H1 (cell line): ENCODE measurements at regions not wholly inside any gene's neighbourhood (a gene's known extent, or its start where the extent isn't known, plus 50 kb on each side); places are given as distances from the start of the nearest gene placed in this dataset.

Source experiments
- CBX8 ChIP-seq: fragments of 300-800, 300-1000 bp; sonication (generic); IDR thresholded peaks from 2 replicates; pipeline ENCODE4 v1.7.1; 2016; ENCODE audit warnings: low read depth, low read length, borderline replicate concordance
- CTBP2 ChIP-seq: IDR thresholded peaks from 2 replicates; pipeline ENCODE4 v1.7.0; 2011; ENCODE audit warnings: borderline replicate concordance, mild to moderate bottlenecking, moderate library complexity, mixed read lengths, low read length; ENCODE audit not compliant: insufficient read depth, insufficient read length
- KDM5A ChIP-seq: fragments of 200-600 bp; IDR thresholded peaks from 2 replicates; pipeline ENCODE4 v1.7.1; 2012; ENCODE audit warnings: mild to moderate bottlenecking, low read length, inconsistent platforms, mixed read lengths
- POLR2A ChIP-seq, 2 experiments: IDR thresholded peaks; 1 replicate in 1 of 2; 2 replicates in 1 of 2; pipeline ENCODE4 v1.6.1; 2011; ENCODE audit warnings: low read depth in 2 of 2, low read length in 2 of 2, mild to moderate bottlenecking in 2 of 2; ENCODE audit errors: control extremely low read depth in 1 of 2
- POLR2AphosphoS5 ChIP-seq: IDR thresholded peaks from 2 replicates; pipeline ENCODE4 v1.6.1; 2011; ENCODE audit warnings: low read depth, low read length
- TAF7 ChIP-seq: optimal IDR thresholded peaks from 2 replicates; pipeline ENCODE3; 2011; ENCODE audit warnings: low read depth, mild to moderate bottlenecking, inconsistent platforms, low read length, moderate library complexity, borderline replicate concordance
- TEAD4 ChIP-seq: IDR thresholded peaks from 2 replicates; pipeline ENCODE4 v1.6.1; 2012; ENCODE audit warnings: low read depth, low read length, inconsistent platforms, mixed read lengths
- TF ChIP-seq, protein P1 (sequence below): fragments of 300-600 bp; sonication (generic); IDR thresholded peaks from 2 replicates; pipeline ENCODE4 v1.7.1; 2012; ENCODE audit warnings: low read length, moderate library complexity, mild to moderate bottlenecking, inconsistent platforms; ENCODE audit not compliant: insufficient replicate concordance
- TF ChIP-seq, protein P2 (sequence below): IDR thresholded peaks from 2 replicates; pipeline ENCODE4 v1.6.1; 2012; ENCODE audit warnings: inconsistent platforms
- TF ChIP-seq, protein P3 (sequence below): IDR thresholded peaks from 2 replicates; pipeline ENCODE4 v1.6.1; 2012; ENCODE audit warnings: low read length, inconsistent platforms

DNA sequence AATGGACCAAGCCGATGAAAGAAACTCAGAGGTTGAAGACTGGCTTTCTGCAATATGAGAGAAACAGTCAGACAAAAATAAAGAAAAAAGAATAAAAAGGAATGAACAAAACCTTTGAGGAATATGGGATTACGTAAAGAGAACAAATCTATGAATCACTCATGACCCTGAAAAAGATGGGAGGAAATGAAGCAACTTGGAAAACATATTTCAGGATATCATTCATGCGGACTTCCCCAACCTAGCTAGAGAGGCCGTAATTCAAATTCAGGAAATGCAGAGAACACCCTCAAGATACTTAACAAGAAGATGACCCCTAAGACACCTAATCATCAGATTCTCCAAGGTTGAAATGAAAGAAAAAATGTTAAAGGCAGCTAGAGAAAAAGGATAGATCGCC is 705.3 kb upstream of the CHRM3 start (continued):
- TF ChIP-seq, protein P1, sequence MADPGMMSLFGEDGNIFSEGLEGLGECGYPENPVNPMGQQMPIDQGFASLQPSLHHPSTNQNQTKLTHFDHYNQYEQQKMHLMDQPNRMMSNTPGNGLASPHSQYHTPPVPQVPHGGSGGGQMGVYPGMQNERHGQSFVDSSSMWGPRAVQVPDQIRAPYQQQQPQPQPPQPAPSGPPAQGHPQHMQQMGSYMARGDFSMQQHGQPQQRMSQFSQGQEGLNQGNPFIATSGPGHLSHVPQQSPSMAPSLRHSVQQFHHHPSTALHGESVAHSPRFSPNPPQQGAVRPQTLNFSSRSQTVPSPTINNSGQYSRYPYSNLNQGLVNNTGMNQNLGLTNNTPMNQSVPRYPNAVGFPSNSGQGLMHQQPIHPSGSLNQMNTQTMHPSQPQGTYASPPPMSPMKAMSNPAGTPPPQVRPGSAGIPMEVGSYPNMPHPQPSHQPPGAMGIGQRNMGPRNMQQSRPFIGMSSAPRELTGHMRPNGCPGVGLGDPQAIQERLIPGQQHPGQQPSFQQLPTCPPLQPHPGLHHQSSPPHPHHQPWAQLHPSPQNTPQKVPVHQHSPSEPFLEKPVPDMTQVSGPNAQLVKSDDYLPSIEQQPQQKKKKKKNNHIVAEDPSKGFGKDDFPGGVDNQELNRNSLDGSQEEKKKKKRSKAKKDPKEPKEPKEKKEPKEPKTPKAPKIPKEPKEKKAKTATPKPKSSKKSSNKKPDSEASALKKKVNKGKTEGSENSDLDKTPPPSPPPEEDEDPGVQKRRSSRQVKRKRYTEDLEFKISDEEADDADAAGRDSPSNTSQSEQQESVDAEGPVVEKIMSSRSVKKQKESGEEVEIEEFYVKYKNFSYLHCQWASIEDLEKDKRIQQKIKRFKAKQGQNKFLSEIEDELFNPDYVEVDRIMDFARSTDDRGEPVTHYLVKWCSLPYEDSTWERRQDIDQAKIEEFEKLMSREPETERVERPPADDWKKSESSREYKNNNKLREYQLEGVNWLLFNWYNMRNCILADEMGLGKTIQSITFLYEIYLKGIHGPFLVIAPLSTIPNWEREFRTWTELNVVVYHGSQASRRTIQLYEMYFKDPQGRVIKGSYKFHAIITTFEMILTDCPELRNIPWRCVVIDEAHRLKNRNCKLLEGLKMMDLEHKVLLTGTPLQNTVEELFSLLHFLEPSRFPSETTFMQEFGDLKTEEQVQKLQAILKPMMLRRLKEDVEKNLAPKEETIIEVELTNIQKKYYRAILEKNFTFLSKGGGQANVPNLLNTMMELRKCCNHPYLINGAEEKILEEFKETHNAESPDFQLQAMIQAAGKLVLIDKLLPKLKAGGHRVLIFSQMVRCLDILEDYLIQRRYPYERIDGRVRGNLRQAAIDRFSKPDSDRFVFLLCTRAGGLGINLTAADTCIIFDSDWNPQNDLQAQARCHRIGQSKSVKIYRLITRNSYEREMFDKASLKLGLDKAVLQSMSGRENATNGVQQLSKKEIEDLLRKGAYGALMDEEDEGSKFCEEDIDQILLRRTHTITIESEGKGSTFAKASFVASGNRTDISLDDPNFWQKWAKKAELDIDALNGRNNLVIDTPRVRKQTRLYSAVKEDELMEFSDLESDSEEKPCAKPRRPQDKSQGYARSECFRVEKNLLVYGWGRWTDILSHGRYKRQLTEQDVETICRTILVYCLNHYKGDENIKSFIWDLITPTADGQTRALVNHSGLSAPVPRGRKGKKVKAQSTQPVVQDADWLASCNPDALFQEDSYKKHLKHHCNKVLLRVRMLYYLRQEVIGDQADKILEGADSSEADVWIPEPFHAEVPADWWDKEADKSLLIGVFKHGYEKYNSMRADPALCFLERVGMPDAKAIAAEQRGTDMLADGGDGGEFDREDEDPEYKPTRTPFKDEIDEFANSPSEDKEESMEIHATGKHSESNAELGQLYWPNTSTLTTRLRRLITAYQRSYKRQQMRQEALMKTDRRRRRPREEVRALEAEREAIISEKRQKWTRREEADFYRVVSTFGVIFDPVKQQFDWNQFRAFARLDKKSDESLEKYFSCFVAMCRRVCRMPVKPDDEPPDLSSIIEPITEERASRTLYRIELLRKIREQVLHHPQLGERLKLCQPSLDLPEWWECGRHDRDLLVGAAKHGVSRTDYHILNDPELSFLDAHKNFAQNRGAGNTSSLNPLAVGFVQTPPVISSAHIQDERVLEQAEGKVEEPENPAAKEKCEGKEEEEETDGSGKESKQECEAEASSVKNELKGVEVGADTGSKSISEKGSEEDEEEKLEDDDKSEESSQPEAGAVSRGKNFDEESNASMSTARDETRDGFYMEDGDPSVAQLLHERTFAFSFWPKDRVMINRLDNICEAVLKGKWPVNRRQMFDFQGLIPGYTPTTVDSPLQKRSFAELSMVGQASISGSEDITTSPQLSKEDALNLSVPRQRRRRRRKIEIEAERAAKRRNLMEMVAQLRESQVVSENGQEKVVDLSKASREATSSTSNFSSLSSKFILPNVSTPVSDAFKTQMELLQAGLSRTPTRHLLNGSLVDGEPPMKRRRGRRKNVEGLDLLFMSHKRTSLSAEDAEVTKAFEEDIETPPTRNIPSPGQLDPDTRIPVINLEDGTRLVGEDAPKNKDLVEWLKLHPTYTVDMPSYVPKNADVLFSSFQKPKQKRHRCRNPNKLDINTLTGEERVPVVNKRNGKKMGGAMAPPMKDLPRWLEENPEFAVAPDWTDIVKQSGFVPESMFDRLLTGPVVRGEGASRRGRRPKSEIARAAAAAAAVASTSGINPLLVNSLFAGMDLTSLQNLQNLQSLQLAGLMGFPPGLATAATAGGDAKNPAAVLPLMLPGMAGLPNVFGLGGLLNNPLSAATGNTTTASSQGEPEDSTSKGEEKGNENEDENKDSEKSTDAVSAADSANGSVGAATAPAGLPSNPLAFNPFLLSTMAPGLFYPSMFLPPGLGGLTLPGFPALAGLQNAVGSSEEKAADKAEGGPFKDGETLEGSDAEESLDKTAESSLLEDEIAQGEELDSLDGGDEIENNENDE = no peak
- TF ChIP-seq POLR2AphosphoS5 (no peak), KDM5A (no peak), CTBP2 (no peak), TEAD4 (no peak), POLR2A (IDR thresholded peaks at IDR 0.05; ENCODE audit: control extremely low read depth in 1 of 2, low read depth in 2 of 2, low read length in 2 of 2) (no peak), CBX8 (no peak), TAF7 (no peak)
- TF ChIP-seq, protein P2, sequence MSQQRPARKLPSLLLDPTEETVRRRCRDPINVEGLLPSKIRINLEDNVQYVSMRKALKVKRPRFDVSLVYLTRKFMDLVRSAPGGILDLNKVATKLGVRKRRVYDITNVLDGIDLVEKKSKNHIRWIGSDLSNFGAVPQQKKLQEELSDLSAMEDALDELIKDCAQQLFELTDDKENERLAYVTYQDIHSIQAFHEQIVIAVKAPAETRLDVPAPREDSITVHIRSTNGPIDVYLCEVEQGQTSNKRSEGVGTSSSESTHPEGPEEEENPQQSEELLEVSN = no peak
- TF ChIP-seq, protein P3, sequence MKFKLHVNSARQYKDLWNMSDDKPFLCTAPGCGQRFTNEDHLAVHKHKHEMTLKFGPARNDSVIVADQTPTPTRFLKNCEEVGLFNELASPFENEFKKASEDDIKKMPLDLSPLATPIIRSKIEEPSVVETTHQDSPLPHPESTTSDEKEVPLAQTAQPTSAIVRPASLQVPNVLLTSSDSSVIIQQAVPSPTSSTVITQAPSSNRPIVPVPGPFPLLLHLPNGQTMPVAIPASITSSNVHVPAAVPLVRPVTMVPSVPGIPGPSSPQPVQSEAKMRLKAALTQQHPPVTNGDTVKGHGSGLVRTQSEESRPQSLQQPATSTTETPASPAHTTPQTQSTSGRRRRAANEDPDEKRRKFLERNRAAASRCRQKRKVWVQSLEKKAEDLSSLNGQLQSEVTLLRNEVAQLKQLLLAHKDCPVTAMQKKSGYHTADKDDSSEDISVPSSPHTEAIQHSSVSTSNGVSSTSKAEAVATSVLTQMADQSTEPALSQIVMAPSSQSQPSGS = no peak
